Inflammatory macrophage treated with lipopolysaccharide for 4 hours (primary cell): ENCODE measurements at regions not wholly inside any gene's neighbourhood (a gene's known extent, or its start where the extent isn't known, plus 50 kb on each side); places are given as distances from the start of the nearest gene placed in this dataset.
"Not testable (repeated sequence)": the region's sequence is repeated elsewhere in the genome, so short reads cannot be mapped to it uniquely, and the experiment has no call there.

Experiments
- DNase-seq: peaks from one replicate; pipeline ENCODE4 v3.0.0-alpha.2; 2020

DNA sequence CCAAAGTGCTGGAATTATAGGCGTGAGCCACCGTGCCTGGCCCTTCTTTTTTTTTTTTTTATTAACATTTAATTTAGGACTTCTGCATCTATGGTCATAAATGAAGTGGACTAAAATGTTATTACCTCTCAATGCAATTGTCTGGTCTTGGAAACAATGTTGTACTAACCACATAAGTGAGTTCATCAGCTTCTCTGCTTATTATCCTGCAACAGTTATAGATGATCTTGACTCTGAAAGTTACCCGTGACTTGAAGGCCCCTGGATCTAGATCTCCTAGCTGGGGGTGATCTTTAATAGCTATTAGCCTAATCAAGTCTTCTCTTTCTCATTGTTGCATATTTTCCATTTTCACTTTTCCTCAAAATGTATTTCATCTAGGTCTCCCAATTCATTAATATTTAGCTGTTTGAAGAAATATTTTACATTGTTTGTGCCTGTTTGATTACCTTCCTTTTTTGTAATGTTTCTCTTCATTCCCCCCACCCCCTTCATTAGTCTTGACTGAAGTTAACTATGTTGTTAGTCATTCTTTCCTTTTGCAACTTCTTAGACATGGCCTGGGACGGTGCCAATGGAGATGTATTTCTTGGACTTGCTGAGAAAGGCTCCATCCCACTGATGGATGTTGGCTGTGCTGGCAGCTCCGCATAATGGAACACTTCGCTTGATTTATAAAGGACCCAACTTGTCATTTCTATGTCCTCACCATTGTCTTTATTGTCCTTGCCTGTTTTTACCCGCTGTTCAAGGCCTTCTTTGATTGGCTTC lies 141.6 kb upstream of the RIOK3 start:
- DNase-seq, result no peak

GRCh38 chr18:23313379-23313778 lies 139.7 kb upstream of the RIOK3 start:
- DNase-seq, result no peak

GRCh38 chr18:23314672-23315071 lies 138.4 kb upstream of the RIOK3 start:
- no peak for DNase-seq

GRCh38 chr18:23316316-23316715 lies 136.8 kb upstream of the RIOK3 start:
- no peak for DNase-seq

DNA sequence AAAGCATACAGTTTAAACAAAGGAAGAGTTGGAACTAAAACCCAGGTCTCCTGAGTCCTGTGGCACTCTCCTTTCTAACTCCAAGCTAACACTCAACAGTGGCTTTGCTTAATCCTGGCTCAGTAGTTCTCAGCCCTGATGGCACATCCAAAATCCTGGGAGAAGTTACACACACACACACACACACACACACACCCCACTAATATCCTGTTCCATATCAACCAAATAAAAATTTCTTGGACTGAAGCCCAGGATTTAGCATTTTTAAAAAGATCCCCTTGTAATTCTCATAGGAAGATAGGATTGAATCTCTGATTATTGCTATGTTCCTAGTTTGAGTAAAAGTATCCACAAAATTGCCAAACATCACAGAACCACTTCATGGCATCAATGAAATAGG lies 136.1 kb upstream of the RIOK3 start:
- no peak for DNase-seq

GRCh38 chr18:23317975-23318675 lies 135.0 kb upstream of the RIOK3 start:
- DNase-seq, result no peak

DNA sequence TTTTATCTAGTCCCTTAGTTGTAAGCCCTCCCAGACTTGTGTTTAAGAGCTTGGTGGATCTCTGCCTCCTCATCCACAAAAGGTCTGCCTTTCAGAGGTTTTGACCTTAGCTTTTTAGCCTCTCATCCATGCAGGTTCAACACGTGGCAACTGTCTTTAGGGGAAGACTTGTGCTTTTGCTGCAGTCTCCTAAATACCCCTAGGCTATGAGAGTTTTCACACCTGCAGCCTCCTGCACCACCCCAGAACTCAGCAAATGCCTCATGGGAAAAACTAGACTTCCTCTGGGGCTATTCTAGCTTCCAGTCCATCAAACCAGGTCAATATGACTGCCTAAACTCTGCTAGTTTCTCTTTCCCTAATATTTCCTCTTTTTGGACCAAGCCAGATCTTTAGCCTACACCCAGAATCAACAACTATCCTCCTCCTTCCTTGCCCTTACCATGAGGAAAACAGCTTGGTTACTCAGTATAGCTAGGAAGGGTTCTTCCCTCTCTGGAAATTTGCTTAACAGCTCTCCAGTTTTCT lies 132.3 kb upstream of the RIOK3 start:
- peak; percentile 20 for DNase-seq

DNA sequence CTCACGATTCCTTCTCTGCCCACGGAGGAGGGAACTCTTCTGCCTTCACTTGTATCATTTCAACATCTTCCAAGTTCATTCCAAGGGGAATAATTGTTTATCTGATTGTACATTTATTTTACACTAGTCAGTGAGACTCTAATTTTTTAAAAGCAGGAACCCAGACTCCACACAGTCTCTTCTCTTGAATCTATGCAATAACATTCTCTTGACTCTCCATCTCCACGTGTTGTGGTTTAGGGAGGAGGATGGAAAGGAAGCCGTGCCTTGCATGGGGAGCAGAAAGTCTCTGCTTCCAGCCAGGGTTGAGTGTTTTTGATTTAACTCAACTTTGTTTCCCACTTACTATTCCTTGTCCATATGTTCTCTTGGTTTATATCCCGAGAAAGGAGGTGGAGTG lies 131.1 kb upstream of the RIOK3 start:
- DNase-seq, result no peak

DNA sequence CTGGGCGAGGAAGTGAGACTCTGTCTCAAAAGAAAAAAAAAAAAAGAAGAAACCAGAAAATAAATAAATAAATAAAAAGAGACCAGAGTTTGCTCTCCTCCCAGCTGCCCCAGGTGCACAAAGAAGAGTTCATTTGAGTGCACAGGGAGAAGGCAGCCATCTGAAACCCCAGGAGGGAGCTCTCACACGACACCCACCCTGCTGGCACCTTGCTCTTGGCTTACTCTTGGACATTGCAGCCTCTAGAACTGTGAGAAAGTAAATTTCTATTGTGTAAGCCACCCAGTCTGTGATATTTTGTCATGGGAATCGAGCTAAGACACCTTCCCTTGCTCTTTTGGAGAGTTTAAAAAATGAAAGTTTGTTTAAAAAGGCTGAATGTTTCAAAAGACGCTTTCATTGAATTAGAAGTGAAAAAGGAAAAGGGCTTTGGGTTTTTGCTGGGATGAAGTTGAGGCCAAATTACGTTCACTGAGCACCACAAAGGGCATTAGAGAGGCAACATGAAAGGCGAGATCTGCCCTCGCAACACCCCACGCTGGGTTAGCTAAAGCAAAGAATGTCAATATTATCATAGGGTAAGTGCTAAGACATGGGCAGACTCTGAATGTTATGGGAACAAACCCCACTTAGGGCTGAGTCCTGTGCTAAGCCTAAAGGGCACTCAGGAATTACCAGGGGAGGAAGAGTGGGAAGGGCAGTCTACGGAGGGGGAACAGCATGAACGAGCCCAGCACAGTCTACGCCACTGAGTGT lies 128.9 kb upstream of the RIOK3 start:
- DNase-seq, result no peak

- no peak for DNase-seq
Measured at GRCh38 chr18:23324861-23325260, 128.2 kb upstream of the RIOK3 start.

DNA sequence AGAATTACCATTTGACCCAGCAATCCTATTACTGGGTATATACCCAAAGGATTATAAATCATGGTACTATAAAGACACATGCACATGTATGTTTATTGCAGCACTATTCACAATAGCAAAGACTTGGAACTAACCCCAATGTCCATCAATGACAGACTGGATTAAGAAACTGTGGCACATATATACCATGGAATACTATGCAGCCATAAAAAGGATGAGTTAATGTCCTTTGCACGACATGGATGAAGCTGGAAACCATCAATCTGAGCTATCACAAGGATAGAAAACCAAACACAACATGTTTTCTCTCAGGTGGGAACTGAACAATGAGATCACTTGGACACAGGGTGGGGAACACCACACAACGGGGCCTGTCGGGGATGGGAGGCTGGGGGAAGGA lies 123.4 kb upstream of the RIOK3 start:
- not testable (repeated sequence) for DNase-seq

- no peak for DNase-seq
Measured at GRCh38 chr18:23330423-23330822, 122.7 kb upstream of the RIOK3 start.

DNA sequence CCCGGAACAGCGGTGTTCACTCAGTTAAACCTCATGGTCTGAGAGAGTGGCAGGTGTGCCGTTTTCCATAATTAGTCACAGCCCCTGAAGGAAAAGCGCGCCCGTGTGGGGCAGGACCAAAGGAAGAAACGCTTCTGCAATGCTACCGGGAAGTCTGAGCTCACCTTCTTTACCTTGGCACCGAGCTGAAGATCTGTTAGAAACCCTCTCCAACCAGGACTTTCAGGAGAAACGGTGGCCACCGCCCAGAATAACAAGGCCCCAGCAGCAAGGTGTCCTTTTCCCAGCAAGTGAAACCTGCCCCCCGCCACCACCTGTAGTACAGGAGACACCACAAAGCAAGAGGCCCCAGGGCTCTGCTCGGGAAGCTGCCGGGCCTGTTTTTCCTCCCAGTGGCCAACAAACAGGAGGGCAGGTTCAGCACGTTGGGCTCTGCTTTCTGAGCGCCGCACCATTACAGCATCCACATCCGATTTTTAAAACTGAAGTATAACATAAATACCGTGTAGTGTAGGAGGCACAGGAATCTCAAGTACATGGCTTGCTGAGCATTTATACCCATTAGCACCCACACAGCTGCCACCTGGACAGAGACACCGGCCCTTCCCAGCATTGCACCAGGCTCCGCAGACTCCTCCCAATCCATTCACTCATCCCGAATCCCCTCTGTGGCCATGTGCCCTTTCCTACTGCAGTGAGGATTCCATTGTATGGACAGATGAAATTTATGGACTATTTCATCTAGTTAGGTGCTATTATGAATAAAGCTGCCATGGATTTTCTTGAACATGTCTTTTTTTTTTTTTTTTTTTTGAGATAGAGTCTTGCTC lies 121.8 kb upstream of the RIOK3 start:
- DNase-seq, result no peak

GRCh38 chr18:23332356-23332755 lies 120.7 kb upstream of the RIOK3 start:
- DNase-seq, result no peak

GRCh38 chr18:23333827-23334226 lies 119.3 kb upstream of the RIOK3 start:
- no peak for DNase-seq

- no peak for DNase-seq
Measured at GRCh38 chr18:23334569-23334968, 118.5 kb upstream of the RIOK3 start.

DNA sequence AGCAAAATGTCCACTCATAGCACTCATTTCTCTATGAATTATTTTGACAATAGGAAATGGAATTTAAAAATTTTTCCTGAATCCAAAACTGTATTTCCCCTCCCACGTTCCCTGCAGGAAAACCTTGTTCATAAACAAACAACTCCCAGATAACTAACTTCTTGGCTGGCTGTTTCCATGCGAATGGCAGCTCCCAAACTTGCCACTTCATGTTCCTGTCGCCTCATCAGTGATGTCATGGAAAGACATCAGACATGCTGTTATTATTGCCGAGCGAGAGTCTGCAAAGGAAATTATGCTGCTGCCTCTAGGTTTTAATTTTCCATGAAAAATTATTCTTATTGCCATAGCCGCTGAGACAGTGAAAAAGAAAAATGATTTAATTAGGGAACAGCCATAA lies 117.0 kb upstream of the RIOK3 start:
- DNase-seq, result no peak

GRCh38 chr18:23337599-23338444 lies 115.3 kb upstream of the RIOK3 start:
- DNase-seq, result no peak

DNA sequence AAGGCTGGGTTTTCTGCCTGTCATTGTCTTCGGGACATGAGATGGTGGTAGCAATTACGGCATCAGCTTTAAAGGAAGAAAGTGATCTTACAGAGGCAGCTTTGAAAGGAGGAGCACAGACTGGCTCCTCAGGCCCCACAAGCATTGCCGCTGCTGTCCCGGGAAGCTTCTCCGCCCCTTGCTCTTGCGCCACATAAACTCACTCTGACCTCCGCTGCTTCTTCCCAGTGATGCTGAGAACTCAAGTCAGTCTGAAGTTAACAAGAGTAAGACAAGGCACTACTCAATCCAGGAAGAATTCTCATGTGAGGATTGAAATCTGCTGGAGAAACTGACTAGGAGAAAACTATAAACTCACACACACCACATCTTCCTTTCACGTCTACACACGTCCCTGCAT lies 112.4 kb upstream of the RIOK3 start:
- DNase-seq, result no peak

GRCh38 chr18:23341383-23341782 lies 111.7 kb upstream of the RIOK3 start:
- no peak for DNase-seq

DNA sequence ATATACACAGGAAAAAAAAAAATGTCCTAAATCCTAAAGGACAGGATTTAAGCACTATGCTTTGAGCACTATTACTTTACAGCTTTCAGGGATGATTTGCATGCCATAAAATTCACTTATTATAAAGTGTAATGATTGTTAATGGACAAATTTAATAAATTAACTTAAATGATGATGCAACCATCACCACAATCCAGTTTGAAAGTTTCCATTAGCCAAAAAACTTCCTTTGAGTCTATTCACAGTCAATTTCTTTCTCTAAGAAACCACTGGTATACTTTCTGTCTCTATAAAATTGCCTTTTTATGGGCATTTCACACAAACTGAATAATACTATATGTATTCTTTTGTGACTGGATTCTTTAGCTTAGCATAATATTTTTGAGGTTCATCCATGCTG lies 111.1 kb upstream of the RIOK3 start:
- no peak for DNase-seq

GRCh38 chr18:23342506-23342905 lies 110.6 kb upstream of the RIOK3 start:
- no peak for DNase-seq
